GM23338 (cell line): ENCODE measurements at regions not wholly inside any gene's neighbourhood (a gene's known extent, or its start where the extent isn't known, plus 50 kb on each side); places are given as distances from the start of the nearest gene placed in this dataset.

Experiments used
- ATAC-seq: fragments of 200-7000 bp; cut with Tn5 transposase; 3 replicates; pipeline ENCODE4 v1.9.1; 2020
- DNase-seq: peaks from one replicate; pipeline ENCODE4 v3.0.0-alpha.2; 2015; ENCODE audit warnings: low spot score
- H2AFZ ChIP-seq: fragments of 200-600 bp; sonication (generic); 2 replicates; pipeline ENCODE4 v1.8.0; 2016; ENCODE audit warnings: antibody characterized with exemption, mild to moderate bottlenecking, moderate library complexity
- H3F3A ChIP-seq: fragments of 200-600 bp; sonication (generic); replicated peaks from 2 replicates; pipeline ENCODE4 v1.8.0; 2017; ENCODE audit warnings: antibody characterized with exemption, mixed run types, low read depth
- H3K27ac ChIP-seq: fragments of 200-600 bp; sonication (generic); 2 replicates; pipeline ENCODE4 v1.6.1; 2016; ENCODE audit warnings: low read depth
- H3K27me3 ChIP-seq: fragments of 200-600 bp; sonication (generic); 2 replicates; pipeline ENCODE4 v1.8.0; 2016; ENCODE audit warnings: mild to moderate bottlenecking, mixed run types, moderate library complexity; ENCODE audit not compliant: insufficient read depth
- H3K36me3 ChIP-seq: fragments of 200-600 bp; sonication (generic); 2 replicates; pipeline ENCODE4 v1.8.0; 2016; ENCODE audit warnings: mild to moderate bottlenecking; ENCODE audit not compliant: insufficient read depth
- H3K4me1 ChIP-seq: fragments of 200-600 bp; sonication (generic); 2 replicates; pipeline ENCODE4 v1.8.0; 2016; ENCODE audit warnings: mild to moderate bottlenecking, moderate library complexity; ENCODE audit not compliant: insufficient read depth
- H3K4me2 ChIP-seq: fragments of 200-600 bp; sonication (generic); 2 replicates; pipeline ENCODE4 v1.7.1; 2017; ENCODE audit warnings: mixed run types
- H3K4me3 ChIP-seq: fragments of 200-600 bp; sonication (generic); 2 replicates; pipeline ENCODE4 v1.6.1; 2016; ENCODE audit warnings: mixed run types
- H3K79me2 ChIP-seq: fragments of 200-600 bp; sonication (generic); replicated peaks from 2 replicates; pipeline ENCODE4 v1.8.0; 2017; ENCODE audit warnings: mild to moderate bottlenecking; ENCODE audit not compliant: insufficient read depth
- H3K9me2 ChIP-seq: fragments of 200-600 bp; sonication (generic); 2 replicates; pipeline ENCODE4 v1.8.0; 2017; ENCODE audit not compliant: insufficient read depth
- H4K20me1 ChIP-seq: fragments of 200-600 bp; sonication (generic); replicated peaks from 2 replicates; pipeline ENCODE4 v1.8.0; 2017; ENCODE audit warnings: mild to moderate bottlenecking; ENCODE audit not compliant: insufficient read depth
- H3K27ac Mint-ChIP-seq: 2 replicates; pipeline ENCODE4 v1.8.0; 2020; ENCODE audit warnings: inconsistent platforms, mild to moderate bottlenecking, moderate library complexity, mixed read lengths
- H3K27me3 Mint-ChIP-seq: 3 replicates; pipeline ENCODE4 v1.8.0; 2022; ENCODE audit warnings: low read depth, mild to moderate bottlenecking, moderate library complexity, mixed read lengths, inconsistent platforms; ENCODE audit not compliant: insufficient read depth, poor library complexity
- H3K36me3 Mint-ChIP-seq: 3 replicates; pipeline ENCODE4 v1.8.0; 2021; ENCODE audit warnings: low read depth, mild to moderate bottlenecking, inconsistent platforms, moderate library complexity, mixed read lengths
- H3K4me1 Mint-ChIP-seq: 3 replicates; pipeline ENCODE4 v1.8.0; 2020; ENCODE audit warnings: mild to moderate bottlenecking, inconsistent platforms, mixed read lengths
- H3K4me3 Mint-ChIP-seq: 3 replicates; pipeline ENCODE4 v1.8.0; 2021; ENCODE audit warnings: moderate library complexity, mild to moderate bottlenecking, inconsistent platforms, mixed read lengths
- H3K9me3 Mint-ChIP-seq: 3 replicates; pipeline ENCODE4 v1.8.0; 2020; ENCODE audit warnings: moderate library complexity, mild to moderate bottlenecking, inconsistent platforms, mixed read lengths
- CREB1 ChIP-seq: fragments of 250-450 bp; sonication (Bioruptor Pico); IDR thresholded peaks from 2 replicates; pipeline ENCODE4 v1.5.0; 2020; ENCODE audit warnings: low read depth, mild to moderate bottlenecking, moderate library complexity
- ETS1 ChIP-seq: IDR thresholded peaks from 2 replicates; pipeline ENCODE4 v1.6.1; 2016; ENCODE audit warnings: antibody characterized with exemption
- EZH2phosphoT487 ChIP-seq: fragments of 200-600 bp; sonication (generic); IDR thresholded peaks from one replicate; pipeline ENCODE4 v1.8.1; 2018; ENCODE audit warnings: antibody characterized with exemption; ENCODE audit not compliant: unreplicated experiment
- JUNB ChIP-seq: IDR thresholded peaks from one replicate; pipeline ENCODE4 v1.6.1; 2016; ENCODE audit warnings: antibody characterized with exemption; ENCODE audit not compliant: unreplicated experiment
- NANOG ChIP-seq: IDR thresholded peaks from 2 replicates; pipeline ENCODE4 v1.6.1; 2016; ENCODE audit warnings: antibody characterized with exemption, borderline replicate concordance
- REST ChIP-seq: IDR thresholded peaks from one replicate; pipeline ENCODE4 v1.6.1; 2018; ENCODE audit warnings: antibody characterized with exemption; ENCODE audit not compliant: unreplicated experiment
- STAT1 ChIP-seq: IDR thresholded peaks from one replicate; pipeline ENCODE4 v1.6.1; 2016; ENCODE audit warnings: antibody characterized with exemption; ENCODE audit not compliant: unreplicated experiment
- ZNF114 ChIP-seq: fragments of 250-450 bp; sonication (Bioruptor Pico); IDR thresholded peaks from 2 replicates; pipeline ENCODE4 v1.5.0; 2020; ENCODE audit warnings: mild to moderate bottlenecking, moderate library complexity
- ZNF331 ChIP-seq: fragments of 250-450 bp; sonication (Bioruptor Pico); IDR thresholded peaks from 2 replicates; pipeline ENCODE4 v1.5.0; 2020; ENCODE audit warnings: low read depth, mild to moderate bottlenecking, moderate library complexity

- Histone ChIP-seq H3K4me2 (no peak overlapping the region), H3K9me2 (no peaks in the 10 kb centered on the region), H3F3A (no peaks in the 10 kb centered on the region), H3K4me1 (no peaks in the 10 kb centered on the region), H2AFZ (no peak overlapping the region), H3K36me3 (no peaks in the 10 kb centered on the region), H4K20me1 (no peaks in the 10 kb centered on the region), H3K4me3 (no peak overlapping the region), H3K79me2 (no peaks in the 10 kb centered on the region), H3K27me3 (no peaks in the 10 kb centered on the region), H3K27ac (no peak overlapping the region)
- TF ChIP-seq ZNF114 (CRISPR knock-in tag) (no peak), ETS1 (no peak), JUNB (no peak), REST (no peak), NANOG (no peak), EZH2phosphoT487 (no peak)
- H3K36me3 Mint-ChIP-seq: no peaks in the 10 kb centered on the region
- DNase-seq (no peak), ATAC-seq (no peak)
- H3K27ac Mint-ChIP-seq: no peak overlapping the region
- H3K4me1 Mint-ChIP-seq: no peaks in the 10 kb centered on the region
- no peaks in the 10 kb centered on the region for H3K27me3 Mint-ChIP-seq
- H3K4me3 Mint-ChIP-seq: no peak overlapping the region
- H3K9me3 Mint-ChIP-seq: no peaks in the 10 kb centered on the region
Observed at GRCh38 chr3:166456286-166456685, 619.1 kb upstream of the BCHE start.

GRCh38 chr3:166455744-166456143 is 618.5 kb upstream of the BCHE start:
- Histone ChIP-seq H3K27ac (no peak overlapping the region), H3K4me2 (no peak overlapping the region), H3F3A (no peaks in the 10 kb centered on the region), H3K36me3 (no peaks in the 10 kb centered on the region), H3K27me3 (no peaks in the 10 kb centered on the region), H3K4me1 (no peaks in the 10 kb centered on the region), H4K20me1 (no peaks in the 10 kb centered on the region), H3K79me2 (no peaks in the 10 kb centered on the region), H2AFZ (no peak overlapping the region; the same call in 1 of the 2 replicates), H3K9me2 (no peaks in the 10 kb centered on the region), H3K4me3 (no peak overlapping the region)
- no peak for TF ChIP-seq CREB1 (CRISPR knock-in tag)
- TF ChIP-seq STAT1: no peak
- TF ChIP-seq ZNF331 (CRISPR knock-in tag): no peak
- no peak for TF ChIP-seq REST
- no peak for TF ChIP-seq JUNB
- H3K27ac Mint-ChIP-seq: no peak overlapping the region
- H3K36me3 Mint-ChIP-seq: no peaks in the 10 kb centered on the region
- H3K4me3 Mint-ChIP-seq: no peak overlapping the region
- ATAC-seq: no peak
- H3K9me3 Mint-ChIP-seq: no peaks in the 10 kb centered on the region
- H3K4me1 Mint-ChIP-seq: no peaks in the 10 kb centered on the region
- DNase-seq: no peak
- H3K27me3 Mint-ChIP-seq: no peaks in the 10 kb centered on the region
